ENCODE measurements at regions not wholly inside any gene's neighbourhood (a gene's known extent, or its start where the extent isn't known, plus 50 kb on each side); places are given as distances from the start of the nearest gene placed in this dataset.

DNA sequence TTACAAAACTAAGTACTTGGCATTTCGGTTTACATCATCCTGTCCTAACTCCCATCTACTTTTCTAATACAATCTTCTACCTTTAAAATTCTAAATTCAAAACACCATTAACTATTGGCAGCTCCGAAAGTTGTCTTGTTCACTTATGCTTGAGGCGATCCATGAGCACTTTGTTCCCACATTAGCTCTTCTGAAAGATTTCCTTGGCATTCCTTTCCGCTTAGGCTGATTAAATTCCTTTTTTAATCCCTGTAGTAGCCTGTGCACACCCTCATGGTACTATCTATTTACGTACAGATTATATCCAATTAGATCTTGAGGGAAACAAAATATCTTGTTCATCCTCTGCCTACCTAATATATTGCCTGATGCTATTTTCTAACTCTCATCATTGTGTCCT lies 480.7 kb downstream of the PRKD1 start:
- TF ChIP-seq, protein P1, sequence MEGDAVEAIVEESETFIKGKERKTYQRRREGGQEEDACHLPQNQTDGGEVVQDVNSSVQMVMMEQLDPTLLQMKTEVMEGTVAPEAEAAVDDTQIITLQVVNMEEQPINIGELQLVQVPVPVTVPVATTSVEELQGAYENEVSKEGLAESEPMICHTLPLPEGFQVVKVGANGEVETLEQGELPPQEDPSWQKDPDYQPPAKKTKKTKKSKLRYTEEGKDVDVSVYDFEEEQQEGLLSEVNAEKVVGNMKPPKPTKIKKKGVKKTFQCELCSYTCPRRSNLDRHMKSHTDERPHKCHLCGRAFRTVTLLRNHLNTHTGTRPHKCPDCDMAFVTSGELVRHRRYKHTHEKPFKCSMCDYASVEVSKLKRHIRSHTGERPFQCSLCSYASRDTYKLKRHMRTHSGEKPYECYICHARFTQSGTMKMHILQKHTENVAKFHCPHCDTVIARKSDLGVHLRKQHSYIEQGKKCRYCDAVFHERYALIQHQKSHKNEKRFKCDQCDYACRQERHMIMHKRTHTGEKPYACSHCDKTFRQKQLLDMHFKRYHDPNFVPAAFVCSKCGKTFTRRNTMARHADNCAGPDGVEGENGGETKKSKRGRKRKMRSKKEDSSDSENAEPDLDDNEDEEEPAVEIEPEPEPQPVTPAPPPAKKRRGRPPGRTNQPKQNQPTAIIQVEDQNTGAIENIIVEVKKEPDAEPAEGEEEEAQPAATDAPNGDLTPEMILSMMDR (IDR thresholded peaks at IDR 0.05; ENCODE audit: low read depth, low read length, missing control alignments), result no peak
- no peak for DNase-seq (ENCODE audit: low read depth)
- no peak overlapping the region for H3K4me3 ChIP-seq (ENCODE audit: low read depth, low read length)
- in situ Hi-C loops (cut with HindIII; ENCODE audit: low sequenced_read_pairs), result no loop called here

DNA sequence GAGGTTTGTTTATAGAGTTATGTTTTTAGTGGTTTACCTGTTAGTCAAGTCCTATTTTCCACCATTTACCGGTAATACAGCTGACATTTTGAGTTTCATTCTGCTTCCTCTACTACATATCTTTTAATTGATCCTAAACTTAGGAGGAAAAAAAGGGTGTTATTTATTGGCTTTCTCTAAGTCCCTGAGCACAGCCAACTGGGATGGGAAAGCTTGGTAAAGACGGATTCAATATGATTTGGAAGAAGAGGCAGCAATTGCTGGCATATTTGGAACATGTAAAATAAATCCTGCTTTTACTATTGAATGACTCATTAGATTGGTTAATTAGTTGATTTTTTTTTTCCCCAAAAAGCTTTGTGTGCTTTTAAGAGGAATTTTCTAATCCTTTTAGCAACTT lies 475.7 kb downstream of the PRKD1 start:
- TF ChIP-seq, protein P1 (IDR thresholded peaks at IDR 0.05; ENCODE audit: low read depth, low read length, missing control alignments), result no peak
- DNase-seq (ENCODE audit: low read depth), result no peak
- in situ Hi-C loops (cut with HindIII; ENCODE audit: low sequenced_read_pairs), result no loop called here
- H3K4me3 ChIP-seq (ENCODE audit: low read depth, low read length), result no peak overlapping the region

DNA sequence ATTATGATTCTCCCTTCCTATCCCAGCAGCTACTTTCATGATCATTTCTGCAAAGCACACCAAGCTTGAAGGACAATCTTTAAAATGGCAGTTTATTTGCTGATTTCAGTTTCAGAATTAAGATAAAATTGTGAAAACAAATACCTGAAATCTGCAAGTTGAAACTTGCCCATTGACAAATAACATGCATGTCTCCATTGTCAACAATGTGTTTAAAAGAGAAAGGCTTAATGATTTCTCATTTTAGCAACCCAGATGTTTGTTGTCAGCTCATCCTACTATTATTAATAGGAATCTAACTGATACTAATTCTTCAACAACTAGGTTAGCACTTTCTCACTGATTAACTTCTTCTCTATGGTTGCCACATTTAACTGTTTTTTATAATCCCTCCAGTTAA lies 474.6 kb downstream of the PRKD1 start:
- no peak for DNase-seq (ENCODE audit: low read depth)
- TF ChIP-seq, protein P1 (IDR thresholded peaks at IDR 0.05; ENCODE audit: low read depth, low read length, missing control alignments), result no peak
- H3K4me3 ChIP-seq (ENCODE audit: low read depth, low read length), result no peak overlapping the region
- in situ Hi-C loops (cut with HindIII; ENCODE audit: low sequenced_read_pairs), result no loop called here

DNA sequence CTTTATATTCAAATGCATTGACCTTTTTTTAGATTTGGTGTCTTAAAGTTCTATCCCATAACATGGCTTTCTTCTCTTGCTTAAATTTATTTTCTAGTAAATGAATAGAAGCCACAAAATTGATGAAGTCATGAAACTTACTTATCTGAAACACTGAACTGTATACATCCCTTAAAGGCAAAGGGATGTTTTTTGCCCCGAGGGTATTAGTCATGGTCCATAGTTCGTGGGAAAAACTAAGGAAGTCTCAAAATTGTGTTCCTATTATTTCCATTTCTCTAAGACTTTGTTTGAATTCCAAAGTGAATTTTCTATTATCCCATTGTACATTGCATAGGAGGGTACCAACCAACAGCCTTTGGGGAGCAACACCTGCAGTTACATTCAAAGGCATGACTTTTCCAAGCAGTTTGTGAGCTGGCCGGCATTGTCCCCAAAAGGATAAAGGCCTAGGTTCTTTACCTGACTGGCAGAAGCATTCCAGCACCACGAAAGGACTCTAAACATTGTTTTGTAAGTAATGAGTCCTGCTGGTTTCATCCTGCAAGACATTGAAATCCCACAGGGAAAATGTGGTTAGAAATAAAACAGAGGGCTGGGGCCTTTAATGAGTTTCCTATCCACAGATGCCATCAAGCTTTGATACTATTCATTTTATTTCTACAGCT lies 473.5 kb downstream of the PRKD1 start:
- in situ Hi-C loops (cut with HindIII; ENCODE audit: low sequenced_read_pairs), result no loop called here
- DNase-seq (ENCODE audit: low read depth), result no peak
- TF ChIP-seq, protein P1 (IDR thresholded peaks at IDR 0.05; ENCODE audit: low read depth, low read length, missing control alignments), result no peak
- no peak overlapping the region for H3K4me3 ChIP-seq (ENCODE audit: low read depth, low read length)

DNA sequence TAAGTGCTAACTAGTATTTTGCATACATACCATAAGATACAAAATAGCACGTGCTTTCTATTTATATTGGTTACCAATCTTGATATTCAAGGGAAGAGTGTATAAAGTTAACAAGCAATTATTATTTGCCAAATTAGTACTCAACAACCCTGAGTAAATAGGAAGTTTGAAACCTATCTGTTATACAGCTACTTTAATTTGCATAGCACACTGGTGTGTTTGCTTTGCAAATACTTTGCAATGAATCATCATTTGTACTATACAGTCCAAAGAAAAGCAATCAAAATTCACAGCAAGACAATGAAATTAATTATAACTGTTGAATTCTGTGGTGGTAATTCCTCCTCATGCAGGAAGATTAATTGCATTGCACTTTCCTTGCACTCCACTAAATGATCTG lies 469.1 kb downstream of the PRKD1 start:
- in situ Hi-C loops (cut with HindIII; ENCODE audit: low sequenced_read_pairs), result no loop called here
- TF ChIP-seq, protein P1 (IDR thresholded peaks at IDR 0.05; ENCODE audit: low read depth, low read length, missing control alignments), result no peak
- H3K4me3 ChIP-seq (ENCODE audit: low read depth, low read length), result no peak overlapping the region
- no peak for DNase-seq (ENCODE audit: low read depth)

DNA sequence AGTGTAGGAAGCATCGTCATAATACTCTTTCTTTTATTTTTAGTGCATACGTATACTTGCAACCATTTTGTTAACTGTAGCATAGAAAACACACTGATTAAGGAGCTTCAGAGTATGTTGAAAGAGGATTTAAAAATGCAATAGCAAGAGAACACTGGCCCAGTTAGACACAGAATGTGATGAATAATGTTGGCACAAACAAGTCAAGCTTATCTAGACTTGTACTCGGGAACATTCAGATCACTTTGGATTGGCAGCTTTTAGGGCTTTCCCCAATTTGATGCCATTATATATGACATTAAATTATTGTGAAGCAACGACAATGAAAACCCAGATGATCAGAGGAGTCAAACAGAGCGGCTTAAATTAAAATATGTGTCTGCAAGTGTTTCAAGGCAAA lies 468.1 kb downstream of the PRKD1 start:
- DNase-seq (ENCODE audit: low read depth), result no peak
- in situ Hi-C loops (cut with HindIII; ENCODE audit: low sequenced_read_pairs), result no loop called here
- H3K4me3 ChIP-seq (ENCODE audit: low read depth, low read length), result no peak overlapping the region
- TF ChIP-seq, protein P1 (IDR thresholded peaks at IDR 0.05; ENCODE audit: low read depth, low read length, missing control alignments), result no peak

Measured in astrocyte of the cerebellum (primary cell).